HL-60 (cell line): ENCODE measurements at regions not wholly inside any gene's neighbourhood (a gene's known extent, or its start where the extent isn't known, plus 50 kb on each side); places are given as distances from the start of the nearest gene placed in this dataset.

Source experiments
- CTCF ChIP-seq: IDR thresholded peaks from one replicate; pipeline ENCODE4 v1.5.1; 2011; ENCODE audit warnings: low read length, control low read depth, inconsistent platforms; ENCODE audit not compliant: insufficient read depth
- GABPA ChIP-seq: IDR thresholded peaks from 2 replicates; pipeline ENCODE4 v1.6.1; 2012; ENCODE audit warnings: low read depth
- POLR2AphosphoS5 ChIP-seq: IDR thresholded peaks from 2 replicates; pipeline ENCODE4 v1.6.1; 2012; ENCODE audit warnings: low read depth
- REST ChIP-seq: IDR thresholded peaks from 2 replicates; pipeline ENCODE4 v1.6.1; 2012; ENCODE audit warnings: low read depth; ENCODE audit not compliant: insufficient replicate concordance

- TF ChIP-seq POLR2AphosphoS5 = no peak
- TF ChIP-seq GABPA = no peak
- TF ChIP-seq CTCF = no peak
- TF ChIP-seq REST = no peak
Measured at GRCh38 chr13:29993716-29994488, 143.5 kb upstream of the UBL3 start.
